Adipocyte (in vitro differentiated cells): ENCODE measurements at regions not wholly inside any gene's neighbourhood (a gene's known extent, or its start where the extent isn't known, plus 50 kb on each side); places are given as distances from the start of the nearest gene placed in this dataset.

Experiments
- DNase-seq: peaks from one replicate; pipeline ENCODE4 v3.0.0-alpha.2; 2015; ENCODE audit warnings: low read depth
- H3K27me3 ChIP-seq: replicated peaks from 2 replicates; pipeline ENCODE4 v1.7.0; 2013; ENCODE audit warnings: mild to moderate bottlenecking, low read length, moderate library complexity; ENCODE audit not compliant: control insufficient read depth, insufficient read depth
- H3K36me3 ChIP-seq: 2 replicates; pipeline ENCODE4 v1.7.0; 2013; ENCODE audit warnings: low read length, mild to moderate bottlenecking, moderate library complexity; ENCODE audit not compliant: control insufficient read depth, insufficient read depth, severe bottlenecking
- H3K4me1 ChIP-seq: 2 replicates; pipeline ENCODE4 v1.7.0; 2013; ENCODE audit warnings: mild to moderate bottlenecking, low read length, moderate library complexity; ENCODE audit not compliant: control insufficient read depth, insufficient read depth
- H3K4me3 ChIP-seq: 2 replicates; pipeline ENCODE4 v1.7.0; 2013; ENCODE audit warnings: mild to moderate bottlenecking, low read length, moderate library complexity
- H3K9ac ChIP-seq: 2 replicates; pipeline ENCODE4 v1.7.0; 2013; ENCODE audit warnings: mild to moderate bottlenecking, low read length, moderate library complexity
- H3K9me3 ChIP-seq: 2 replicates; pipeline ENCODE4 v1.7.0; 2013; ENCODE audit warnings: mild to moderate bottlenecking, low read length, moderate library complexity; ENCODE audit not compliant: control insufficient read depth

DNA sequence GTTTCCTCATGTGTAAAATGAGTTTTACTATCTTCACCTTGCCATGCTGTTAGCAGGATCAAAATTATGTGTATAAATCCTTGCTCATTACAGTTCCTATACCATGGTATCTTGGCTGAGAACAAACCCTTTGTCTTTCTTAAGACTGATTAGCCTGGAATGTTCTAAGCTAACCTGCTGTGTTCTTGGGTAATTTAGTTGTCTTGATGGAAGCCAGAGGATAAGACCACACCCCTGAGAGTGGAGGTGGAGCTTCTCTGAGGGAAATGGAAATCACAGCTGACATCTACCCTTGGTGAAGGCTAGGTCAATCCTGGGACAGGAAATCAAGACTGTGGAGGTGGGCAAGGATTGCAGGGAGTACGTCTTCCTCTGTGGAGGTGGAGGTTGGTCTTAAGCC lies 206.1 kb upstream of the ARHGAP20 start:
- no peaks in the 10 kb centered on the region for H3K27me3 ChIP-seq
- no peak for DNase-seq
- H3K4me1 ChIP-seq: peaks cover 11% of the 10 kb centered on the region

DNA sequence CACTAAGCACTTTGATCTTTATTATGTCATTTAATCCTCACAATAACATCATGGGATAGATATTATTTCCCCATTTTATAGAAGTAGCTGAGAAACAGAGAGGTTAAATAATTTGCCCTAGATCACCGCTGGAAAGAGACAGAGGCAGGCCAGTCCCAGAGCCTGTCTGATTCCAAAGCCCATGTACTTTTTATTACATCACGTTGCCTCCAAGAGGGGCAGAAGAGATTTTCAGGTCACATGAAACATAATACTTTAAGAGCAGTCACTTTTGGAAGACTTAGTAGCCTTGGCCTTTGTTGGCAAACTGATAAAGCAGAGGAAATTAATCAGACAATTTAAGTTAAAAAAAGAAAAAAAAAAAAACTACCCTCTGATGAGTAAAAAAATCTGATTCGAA lies 200.2 kb upstream of the ARHGAP20 start:
- Histone ChIP-seq H3K27me3 (no peaks in the 10 kb centered on the region), H3K9me3 (peaks cover 5% of the 10 kb centered on the region), H3K4me3 (no peak overlapping the region), H3K36me3 (no peaks in the 10 kb centered on the region), H3K9ac (no peak overlapping the region), H3K4me1 (peaks cover 24% of the 10 kb centered on the region)
- DNase-seq: no peak

More for the DNA sequence above, 206.1 kb upstream of the ARHGAP20 start:
- Histone ChIP-seq H3K4me3 (no peak overlapping the region), H3K9ac (no peak overlapping the region), H3K36me3 (no peaks in the 10 kb centered on the region), H3K9me3 (peaks cover 5% of the 10 kb centered on the region)

DNA sequence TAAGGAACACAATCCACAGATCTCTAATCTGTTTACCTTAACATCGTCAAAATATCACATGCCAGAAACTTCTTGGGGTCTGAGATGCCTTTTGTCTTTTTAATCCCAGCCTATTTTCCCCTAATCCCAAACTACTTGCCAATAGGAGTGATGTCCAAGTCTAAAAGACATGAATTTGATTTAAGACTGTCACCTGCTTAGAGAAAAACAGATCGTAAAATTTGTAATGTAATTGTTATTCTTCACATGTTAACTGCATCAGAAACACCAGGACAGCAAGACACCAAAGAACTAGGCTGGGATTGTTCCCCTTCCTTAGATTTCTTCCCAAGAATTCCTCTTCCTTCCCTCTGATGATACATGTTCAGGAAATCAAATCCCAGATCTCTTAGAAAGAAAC lies 198.1 kb upstream of the ARHGAP20 start:
- Histone ChIP-seq H3K27me3 (no peaks in the 10 kb centered on the region), H3K9me3 (no peaks in the 10 kb centered on the region), H3K36me3 (no peaks in the 10 kb centered on the region), H3K4me3 (no peak overlapping the region), H3K9ac (no peak overlapping the region), H3K4me1 (peaks cover 24% of the 10 kb centered on the region)
- DNase-seq: no peak

DNA sequence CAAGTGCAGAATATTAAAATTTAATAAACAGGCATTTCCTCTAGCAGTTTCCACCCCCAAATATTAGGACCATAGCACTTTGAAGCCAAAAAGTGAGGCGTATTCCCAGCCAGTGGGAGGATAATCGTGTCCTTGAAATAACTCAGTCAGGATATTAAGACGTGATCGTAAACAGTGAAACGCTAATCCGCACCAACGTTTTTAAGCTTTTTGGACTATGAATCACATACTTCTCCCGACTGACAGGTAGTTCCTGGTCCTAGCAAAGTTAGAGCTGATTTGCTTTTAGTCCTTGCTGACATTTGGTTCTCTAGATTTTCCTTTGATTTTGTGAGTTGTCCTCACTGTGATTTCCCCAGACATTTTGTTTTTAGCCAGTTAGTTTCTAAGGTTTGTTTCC lies 197.1 kb upstream of the ARHGAP20 start:
- no peaks in the 10 kb centered on the region for H3K9me3 ChIP-seq
- no peaks in the 10 kb centered on the region for H3K27me3 ChIP-seq
- no peak for DNase-seq
- peaks cover 24% of the 10 kb centered on the region for H3K4me1 ChIP-seq
- H3K9ac ChIP-seq: no peak overlapping the region
- H3K4me3 ChIP-seq: no peak overlapping the region
- no peaks in the 10 kb centered on the region for H3K36me3 ChIP-seq

DNA sequence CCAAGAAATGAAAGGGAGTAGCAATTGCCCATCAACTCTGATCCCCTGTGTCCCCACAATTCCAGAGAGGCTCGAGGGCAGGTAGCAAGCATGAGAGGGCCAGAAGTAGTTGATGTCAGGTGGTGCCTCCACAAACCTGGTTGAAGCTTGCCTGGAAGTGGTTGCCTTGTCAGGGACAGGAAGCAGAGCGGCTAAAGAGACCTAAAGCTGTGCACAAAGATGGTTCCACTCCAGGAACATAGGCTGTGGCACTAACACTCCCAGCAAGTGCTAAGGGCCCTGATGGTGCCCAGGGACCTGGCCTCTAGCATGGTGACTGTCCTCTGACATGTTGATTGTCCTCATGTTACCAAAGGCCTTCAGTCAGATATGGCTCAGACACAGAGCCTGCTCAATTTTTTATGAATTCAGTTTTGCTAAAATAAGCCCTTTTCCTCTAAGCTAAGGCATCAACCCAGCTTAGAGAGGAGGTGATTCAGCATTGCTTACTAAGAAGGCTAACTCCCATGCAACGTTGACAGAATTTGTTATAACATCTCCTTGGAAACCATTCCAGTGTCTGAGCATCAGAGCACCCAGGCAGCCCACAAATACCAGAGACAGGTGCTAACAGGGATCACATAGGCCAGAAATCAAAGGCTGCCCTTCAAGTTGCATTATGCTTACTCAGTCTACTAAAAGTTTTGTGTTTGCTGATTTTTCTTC lies 196.3 kb upstream of the ARHGAP20 start:
- Histone ChIP-seq H3K9ac (no peak overlapping the region), H3K27me3 (no peaks in the 10 kb centered on the region), H3K4me1 (peaks cover 24% of the 10 kb centered on the region), H3K36me3 (no peaks in the 10 kb centered on the region), H3K9me3 (no peaks in the 10 kb centered on the region), H3K4me3 (no peak overlapping the region)
- DNase-seq: peak; percentile 75

DNA sequence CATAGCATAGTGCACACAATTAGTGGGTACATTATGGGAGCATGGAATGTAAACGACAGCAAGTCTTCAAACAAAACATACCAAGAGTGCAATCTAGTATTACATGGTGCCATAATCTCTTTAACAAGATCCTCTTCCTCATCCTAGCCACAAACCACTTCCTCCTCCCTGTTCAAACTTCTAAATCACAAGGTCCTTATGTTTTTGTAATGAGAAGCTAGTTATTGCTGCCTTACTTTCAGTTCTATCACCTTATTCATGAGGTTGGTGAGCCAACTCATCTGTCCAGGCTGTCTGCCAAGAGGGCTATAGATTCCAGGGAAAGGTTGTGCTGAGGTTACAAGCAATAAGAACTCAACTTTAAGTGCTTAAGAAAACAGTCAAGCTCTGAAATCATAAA lies 195.4 kb upstream of the ARHGAP20 start:
- Histone ChIP-seq H3K4me3 (no peak overlapping the region), H3K9ac (no peak overlapping the region), H3K9me3 (no peaks in the 10 kb centered on the region), H3K36me3 (no peaks in the 10 kb centered on the region), H3K4me1 (peaks cover 23% of the 10 kb centered on the region), H3K27me3 (no peaks in the 10 kb centered on the region)
- peak; percentile 82 for DNase-seq

DNA sequence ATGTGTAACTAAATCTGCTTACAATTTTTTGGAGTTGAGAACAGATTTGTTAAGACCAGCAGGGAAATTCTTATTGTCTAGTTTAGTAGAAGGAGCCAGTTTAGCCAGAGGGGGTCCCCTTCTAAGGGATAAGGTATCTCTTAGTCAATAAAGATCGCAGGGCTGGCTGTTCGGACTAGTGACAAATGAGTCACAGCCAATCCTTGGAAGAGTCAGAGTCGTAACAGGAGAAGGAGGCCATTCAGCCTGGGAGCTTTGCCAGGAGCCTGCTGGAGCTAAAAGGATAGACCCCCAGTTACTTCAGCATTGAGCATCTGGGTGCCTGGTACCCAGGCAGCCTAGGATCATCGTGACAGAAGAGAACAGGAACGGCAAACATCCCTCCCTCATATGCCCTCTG lies 191.6 kb upstream of the ARHGAP20 start:
- Histone ChIP-seq H3K4me3 (no peak overlapping the region), H3K4me1 (peaks cover 11% of the 10 kb centered on the region), H3K9ac (no peak overlapping the region), H3K36me3 (no peaks in the 10 kb centered on the region), H3K9me3 (no peaks in the 10 kb centered on the region), H3K27me3 (no peaks in the 10 kb centered on the region)
- DNase-seq: peak; percentile 47

DNA sequence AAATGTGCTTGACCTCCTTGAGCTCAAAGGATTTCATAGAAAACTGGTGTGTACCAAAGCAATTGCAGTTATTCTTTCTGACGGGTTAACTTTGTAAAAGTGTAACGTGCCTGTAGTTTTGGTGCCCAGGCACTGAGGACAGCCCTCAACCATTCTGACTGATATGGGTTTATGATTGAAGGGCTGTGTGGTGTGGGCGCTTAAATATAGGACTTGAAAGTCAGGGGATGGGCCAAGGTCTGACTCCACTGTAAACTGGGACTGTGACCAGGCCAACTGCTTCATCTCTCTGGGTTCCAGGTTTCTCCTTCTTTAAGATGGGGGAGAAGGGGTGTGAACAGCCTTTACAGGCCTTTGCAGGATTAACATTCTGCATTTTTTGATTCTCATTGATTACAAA lies 191.1 kb upstream of the ARHGAP20 start:
- Histone ChIP-seq H3K4me3 (no peak overlapping the region), H3K36me3 (no peaks in the 10 kb centered on the region), H3K27me3 (no peaks in the 10 kb centered on the region), H3K9ac (no peak overlapping the region), H3K4me1 (peaks cover 9% of the 10 kb centered on the region), H3K9me3 (no peaks in the 10 kb centered on the region)
- no peak for DNase-seq

DNA sequence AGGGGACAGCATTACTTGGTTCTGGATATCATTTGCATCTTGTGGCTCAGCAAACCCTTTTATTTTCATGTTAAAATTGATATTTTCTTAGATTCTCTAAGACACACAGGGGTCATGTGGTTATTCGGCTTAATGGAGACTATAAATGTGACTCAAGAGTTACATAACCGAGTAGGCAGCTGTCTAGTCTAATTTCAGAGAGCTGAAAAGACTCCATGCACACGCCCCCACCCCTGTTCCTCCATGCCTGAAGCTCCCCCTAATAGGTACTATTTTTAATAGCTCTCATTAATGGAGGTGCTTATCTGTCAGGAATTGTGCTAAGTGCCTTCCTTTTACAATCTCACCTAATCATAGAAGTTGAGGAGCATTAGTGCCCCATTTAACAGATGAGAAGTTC lies 189.2 kb upstream of the ARHGAP20 start:
- Histone ChIP-seq H3K4me1 (peaks cover 10% of the 10 kb centered on the region), H3K4me3 (no peak overlapping the region), H3K27me3 (no peaks in the 10 kb centered on the region), H3K36me3 (no peaks in the 10 kb centered on the region), H3K9ac (no peak overlapping the region), H3K9me3 (no peaks in the 10 kb centered on the region)
- DNase-seq: no peak

DNA sequence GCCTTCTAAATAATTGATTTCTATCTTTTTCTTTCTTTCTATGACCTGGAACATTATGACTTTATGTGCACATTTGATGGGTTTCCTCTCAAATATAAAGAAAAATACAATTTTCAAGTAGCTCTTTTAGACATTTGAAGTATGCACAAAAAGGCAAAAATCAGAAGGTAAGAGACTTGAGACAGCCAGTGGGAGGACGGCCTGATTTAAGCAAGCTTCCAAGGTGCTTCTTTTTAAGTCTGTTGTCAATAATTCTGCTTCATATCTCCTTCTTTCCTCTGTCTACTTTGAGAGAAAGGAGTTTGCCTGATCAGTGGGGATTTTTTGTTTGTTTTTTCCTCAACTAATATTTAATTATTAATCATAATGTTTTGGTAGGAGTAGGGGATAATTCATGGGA lies 188.2 kb upstream of the ARHGAP20 start:
- no peaks in the 10 kb centered on the region for H3K27me3 ChIP-seq
- DNase-seq: no peak
- peaks cover 16% of the 10 kb centered on the region for H3K4me1 ChIP-seq
- H3K36me3 ChIP-seq: no peaks in the 10 kb centered on the region
- H3K9me3 ChIP-seq: no peaks in the 10 kb centered on the region
- H3K9ac ChIP-seq: no peak overlapping the region
- H3K4me3 ChIP-seq: no peak overlapping the region

DNA sequence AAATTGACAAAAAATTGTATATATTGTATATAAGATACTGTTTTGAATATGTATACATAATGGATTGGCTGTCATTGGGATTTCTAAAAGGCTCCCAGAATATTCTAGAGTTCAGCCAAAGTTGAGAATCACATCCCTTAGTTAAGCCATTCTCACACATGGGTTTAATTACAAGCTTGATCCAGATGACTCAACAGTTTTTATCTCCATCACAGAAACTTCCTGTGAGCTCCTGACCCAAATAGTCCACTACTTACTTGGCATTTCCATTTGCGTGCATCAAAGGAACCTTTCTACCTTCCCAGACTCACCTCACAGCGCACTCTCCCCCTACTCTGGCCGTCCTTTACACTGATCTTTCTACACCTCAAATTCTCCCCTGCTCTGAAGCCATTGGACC lies 184.8 kb upstream of the ARHGAP20 start:
- no peaks in the 10 kb centered on the region for H3K27me3 ChIP-seq
- no peak overlapping the region for H3K4me3 ChIP-seq
- H3K9ac ChIP-seq: no peak overlapping the region
- H3K9me3 ChIP-seq: no peaks in the 10 kb centered on the region
- H3K36me3 ChIP-seq: no peaks in the 10 kb centered on the region
- DNase-seq: peak; percentile 90
- peaks cover 25% of the 10 kb centered on the region for H3K4me1 ChIP-seq

DNA sequence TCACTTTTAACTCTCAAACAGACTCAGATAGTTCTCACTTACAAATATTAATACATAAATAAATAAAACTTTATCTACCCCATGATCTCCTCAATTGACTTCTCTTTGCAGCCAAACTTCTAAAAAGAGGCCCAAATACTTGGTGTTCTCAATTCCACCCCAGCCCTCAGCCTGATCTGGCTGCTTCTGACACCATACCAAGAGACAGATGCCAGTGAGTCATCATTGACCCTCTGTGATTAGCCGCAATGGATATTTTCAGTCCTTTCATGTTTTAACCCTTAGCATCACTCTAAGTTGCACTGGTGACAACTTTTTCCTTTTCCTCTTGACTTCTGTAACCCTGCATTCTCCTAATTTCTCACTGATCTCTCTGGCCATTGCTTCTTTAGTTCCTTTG lies 184.1 kb upstream of the ARHGAP20 start:
- peaks cover 30% of the 10 kb centered on the region for H3K4me1 ChIP-seq
- H3K4me3 ChIP-seq: no peak overlapping the region
- no peaks in the 10 kb centered on the region for H3K27me3 ChIP-seq
- H3K9ac ChIP-seq: peak overlapping the region; percentile 28
- no peaks in the 10 kb centered on the region for H3K9me3 ChIP-seq
- DNase-seq: peak; percentile 81
- no peaks in the 10 kb centered on the region for H3K36me3 ChIP-seq
